IPS-20b (cell line): ENCODE measurements at regions not wholly inside any gene's neighbourhood (a gene's known extent, or its start where the extent isn't known, plus 50 kb on each side); places are given as distances from the start of the nearest gene placed in this dataset.

ENCODE experiments used
- H3K27ac ChIP-seq: one replicate; pipeline ENCODE4 v1.5.1; 2013; ENCODE audit warnings: low read length
- H3K27me3 ChIP-seq: 2 replicates; pipeline ENCODE4 v1.6.1; 2013; ENCODE audit warnings: mild to moderate bottlenecking, low read length, inconsistent platforms; ENCODE audit not compliant: insufficient read depth
- H3K36me3 ChIP-seq: 2 replicates; pipeline ENCODE4 v1.6.1; 2013; ENCODE audit warnings: low read depth, mild to moderate bottlenecking, inconsistent platforms, low read length, moderate library complexity; ENCODE audit not compliant: insufficient read depth
- H3K4me1 ChIP-seq: 2 replicates; pipeline ENCODE4 v1.6.1; 2013; ENCODE audit warnings: mild to moderate bottlenecking, control low read depth, inconsistent platforms, low read length, moderate library complexity; ENCODE audit not compliant: insufficient read depth
- H3K4me3 ChIP-seq: 2 replicates; pipeline ENCODE4 v1.5.1; 2013; ENCODE audit warnings: mild to moderate bottlenecking, low read length, inconsistent platforms
- H3K9ac ChIP-seq: 2 replicates; pipeline ENCODE4 v1.6.1; 2013; ENCODE audit warnings: low read depth, mild to moderate bottlenecking, inconsistent platforms, low read length, moderate library complexity
- H3K9me3 ChIP-seq: 2 replicates; pipeline ENCODE4 v1.6.1; 2013; ENCODE audit warnings: mild to moderate bottlenecking, low read depth, low read length, inconsistent platforms; ENCODE audit not compliant: insufficient read depth

- H3K9ac ChIP-seq, result no peak overlapping the region
- no peaks in the 10 kb centered on the region for H3K36me3 ChIP-seq
- H3K9me3 ChIP-seq, result no peaks in the 10 kb centered on the region
- H3K27ac ChIP-seq, result no peak overlapping the region
- no peaks in the 10 kb centered on the region for H3K27me3 ChIP-seq
- H3K4me1 ChIP-seq, result peaks cover 8% of the 10 kb centered on the region
- H3K4me3 ChIP-seq, result no peak overlapping the region
These were observed 58.3 kb upstream of the FMN2 start for GRCh38 chr1:240033406-240033805.

GRCh38 chr1:240036526-240036925 is 55.2 kb upstream of the FMN2 start:
- H3K36me3 ChIP-seq, result no peaks in the 10 kb centered on the region
- peaks cover 3% of the 10 kb centered on the region; the same call in 1 of the 2 replicates for H3K4me1 ChIP-seq
- no peak overlapping the region for H3K9ac ChIP-seq
- H3K27ac ChIP-seq, result no peak overlapping the region
- no peaks in the 10 kb centered on the region for H3K9me3 ChIP-seq
- H3K27me3 ChIP-seq, result no peaks in the 10 kb centered on the region
- no peak overlapping the region for H3K4me3 ChIP-seq
